HEK293 (cell line): ENCODE measurements at regions not wholly inside any gene's neighbourhood (a gene's known extent, or its start where the extent isn't known, plus 50 kb on each side); places are given as distances from the start of the nearest gene placed in this dataset.

Experiments
- CTCF ChIA-PET: fragments of 350-600 bp; formaldehyde crosslinking; extraction: SDS; loops from one replicate; lab custom pipeline; 2021; ENCODE audit warnings: antibody characterized with exemption; lab: Yijun Ruan, JAX
- POLR2A ChIA-PET: fragments of 300-600 bp; formaldehyde crosslinking; extraction: SDS; loops from one replicate; lab custom pipeline; 2020; ENCODE audit warnings: antibody characterized with exemption, inconsistent platforms; lab: Yijun Ruan, JAX
- H3K27ac ChIP-seq: fragments of 200-500 bp; sonication (Bioruptor generic); 2 replicates; pipeline ENCODE4 v1.5.1; 2014; ENCODE audit warnings: low read depth, low read length, control low read depth, inconsistent platforms; ENCODE audit errors: extremely low read depth
- H3K36me3 ChIP-seq, 2 experiments: fragments of 200-500 bp in 1 of 2; sonication (Bioruptor generic) in 1 of 2; 1 replicate in 1 of 2; 2 replicates in 1 of 2; pipeline ENCODE4 v1.5.1; 2014 to 2017; ENCODE audit warnings: inconsistent platforms in 2 of 2, low read length in 2 of 2; ENCODE audit not compliant: control insufficient read depth in 2 of 2, insufficient read depth in 1 of 2
- H3K4me1 ChIP-seq: fragments of 200-500 bp; sonication (Bioruptor generic); 2 replicates; pipeline ENCODE4 v1.5.1; 2014; ENCODE audit warnings: mild to moderate bottlenecking, low read length, inconsistent platforms; ENCODE audit not compliant: control insufficient read depth, insufficient read depth
- H3K4me3 ChIP-seq: 2 replicates; pipeline ENCODE4 v1.5.1; 2011; ENCODE audit warnings: low read depth, mild to moderate bottlenecking, control low read depth, low read length, moderate library complexity
- H3K9me3 ChIP-seq: fragments of 200-500 bp; sonication (Bioruptor generic); 2 replicates; pipeline ENCODE4 v1.5.1; 2014; ENCODE audit warnings: low read depth, low read length, inconsistent platforms; ENCODE audit not compliant: control insufficient read depth, insufficient read depth
- SCRT2 ChIP-seq: fragments of 450-650 bp; formaldehyde crosslinking; IDR thresholded peaks from 2 replicates; pipeline ENCODE4 v1.5.1; 2016; ENCODE audit warnings: missing biosample characterization, missing genetic modification characterization
- SP2 ChIP-seq: fragments of 450-650 bp; formaldehyde crosslinking; IDR thresholded peaks from 2 replicates; pipeline ENCODE4 v1.5.1; 2016; ENCODE audit warnings: missing biosample characterization, missing genetic modification characterization
- ZNF274 ChIP-seq, 2 experiments: fragments of 200-500 bp in 1 of 2; fragments of 450-650 bp in 1 of 2; sonication (Bioruptor generic) in 1 of 2; formaldehyde crosslinking in 1 of 2; IDR thresholded peaks; 2 replicates each; pipeline versions ENCODE4 v1.5.1 to v1.6.1; 2014 to 2016; ENCODE audit warnings: borderline replicate concordance in 1 of 2, inconsistent platforms in 1 of 2, low read length in 1 of 2, missing biosample characterization in 1 of 2, missing genetic modification characterization in 1 of 2
- ZNF302 ChIP-seq: fragments of 450-650 bp; formaldehyde crosslinking; IDR thresholded peaks from 2 replicates; pipeline ENCODE4 v1.5.1; 2016; ENCODE audit warnings: missing biosample characterization, missing genetic modification characterization, low read depth
- ZNF324 ChIP-seq: fragments of 450-650 bp; formaldehyde crosslinking; IDR thresholded peaks from 2 replicates; pipeline ENCODE4 v1.5.1; 2016; ENCODE audit warnings: missing biosample characterization, missing genetic modification characterization
- ZNF529 ChIP-seq: fragments of 450-650 bp; formaldehyde crosslinking; IDR thresholded peaks from 2 replicates; pipeline ENCODE4 v1.5.1; 2017; ENCODE audit warnings: missing genetic modification characterization, missing biosample characterization; ENCODE audit not compliant: insufficient replicate concordance
- ZNF530 ChIP-seq: fragments of 450-650 bp; formaldehyde crosslinking; IDR thresholded peaks from 2 replicates; pipeline ENCODE4 v1.5.1; 2016; ENCODE audit warnings: low read depth, missing biosample characterization, missing genetic modification characterization
- ZNF560 ChIP-seq: fragments of 450-650 bp; formaldehyde crosslinking; IDR thresholded peaks from 2 replicates; pipeline ENCODE4 v1.5.1; 2017; ENCODE audit warnings: missing biosample characterization, missing genetic modification characterization, borderline replicate concordance
- TF ChIP-seq, protein P1 (sequence below): fragments of 450-650 bp; formaldehyde crosslinking; IDR thresholded peaks from 2 replicates; pipeline ENCODE4 v1.5.1; 2016; ENCODE audit warnings: missing biosample characterization, missing genetic modification characterization
- TF ChIP-seq, protein P2 (sequence below): fragments of 450-650 bp; formaldehyde crosslinking; IDR thresholded peaks from 2 replicates; pipeline ENCODE4 v1.5.1; 2016; ENCODE audit warnings: missing biosample characterization, missing genetic modification characterization
- TF ChIP-seq, protein P3 (sequence below): fragments of 450-650 bp; formaldehyde crosslinking; IDR thresholded peaks from 2 replicates; pipeline ENCODE4 v1.5.1; 2016; ENCODE audit warnings: missing biosample characterization, missing genetic modification characterization

DNA sequence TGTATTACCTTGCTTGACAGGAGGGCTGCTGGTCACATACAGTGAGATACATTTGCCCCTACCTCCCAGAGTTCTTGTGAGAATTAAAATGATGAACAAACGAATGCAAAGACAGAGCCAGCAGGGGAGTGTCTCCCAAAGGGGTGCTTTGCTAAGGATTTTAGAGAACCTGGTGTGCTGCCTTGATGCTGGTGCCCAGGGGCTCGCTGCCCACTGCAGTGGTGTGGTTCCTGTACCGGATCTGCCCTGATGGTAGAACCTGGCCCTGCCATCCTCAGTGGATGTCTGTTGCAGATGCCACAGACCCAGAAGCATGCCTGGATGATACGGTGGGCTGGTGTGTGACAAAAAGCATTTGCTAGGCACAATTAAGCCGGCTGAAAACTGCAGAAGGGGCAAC lies 414.8 kb upstream of the HS6ST1 start:
- H3K4me3 ChIP-seq = no peak overlapping the region
- H3K9me3 ChIP-seq = no peaks in the 10 kb centered on the region
- H3K27ac ChIP-seq = no peak overlapping the region
- H3K4me1 ChIP-seq = no peaks in the 10 kb centered on the region
- no peak for TF ChIP-seq ZNF560 (tag by site-specific recombination)
- CTCF ChIA-PET = no interaction called here
- POLR2A ChIA-PET = no interaction called here
- no peaks in the 10 kb centered on the region for H3K36me3 ChIP-seq

DNA sequence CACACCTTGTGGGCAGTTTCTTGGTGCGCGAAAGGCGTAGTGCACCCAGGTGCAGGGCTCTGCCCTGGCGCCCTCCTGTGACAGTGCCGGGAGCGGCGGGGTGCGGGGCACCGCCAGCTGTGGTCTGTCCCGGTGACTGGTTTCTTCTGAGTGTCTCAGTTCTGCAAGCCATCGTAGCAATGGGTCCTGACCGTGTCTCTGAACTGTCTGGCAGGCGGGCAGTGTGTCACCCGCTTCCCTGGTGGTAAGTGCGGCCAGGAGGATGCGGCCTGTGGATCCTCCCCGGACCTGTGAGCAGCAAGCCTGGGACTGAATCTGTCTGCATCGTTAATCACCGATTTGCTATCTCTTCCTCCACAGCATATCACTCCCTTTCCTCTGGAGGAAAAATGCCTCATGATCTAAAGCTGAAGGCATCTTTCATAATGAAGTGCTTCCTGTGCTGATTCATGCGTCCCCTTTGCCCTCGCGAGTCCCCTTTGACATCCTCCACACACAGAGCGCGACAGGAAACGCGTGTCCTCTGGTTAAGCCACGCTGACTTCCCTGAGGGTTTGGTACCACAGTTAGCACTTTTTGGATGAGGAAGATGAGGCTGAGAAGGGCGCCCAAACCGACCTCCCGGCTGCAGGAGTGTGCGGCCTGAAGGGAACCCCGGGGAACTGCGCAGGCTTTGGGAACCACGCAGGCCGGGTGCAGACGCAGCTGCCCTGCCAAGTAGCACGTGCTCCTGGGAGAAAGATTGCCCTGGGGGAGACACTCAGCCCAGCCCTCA lies 416.0 kb upstream of the HS6ST1 start:
- CTCF ChIA-PET = no interaction called here
- no peak overlapping the region for H3K27ac ChIP-seq
- H3K36me3 ChIP-seq = no peaks in the 10 kb centered on the region
- no peaks in the 10 kb centered on the region for H3K9me3 ChIP-seq
- H3K4me3 ChIP-seq = no peak overlapping the region
- TF ChIP-seq ZNF302 (tag by site-specific recombination) (no peak), ZNF529 (tag by site-specific recombination) (no peak), SCRT2 (tag by site-specific recombination) (no peak), ZNF274 (IDR thresholded peaks at IDR 0.05; ENCODE audit: low read length) (no peak), ZNF274 (tag by site-specific recombination; IDR thresholded peaks at IDR 0.05; ENCODE audit: borderline replicate concordance) (no peak)
- TF ChIP-seq, protein P1, sequence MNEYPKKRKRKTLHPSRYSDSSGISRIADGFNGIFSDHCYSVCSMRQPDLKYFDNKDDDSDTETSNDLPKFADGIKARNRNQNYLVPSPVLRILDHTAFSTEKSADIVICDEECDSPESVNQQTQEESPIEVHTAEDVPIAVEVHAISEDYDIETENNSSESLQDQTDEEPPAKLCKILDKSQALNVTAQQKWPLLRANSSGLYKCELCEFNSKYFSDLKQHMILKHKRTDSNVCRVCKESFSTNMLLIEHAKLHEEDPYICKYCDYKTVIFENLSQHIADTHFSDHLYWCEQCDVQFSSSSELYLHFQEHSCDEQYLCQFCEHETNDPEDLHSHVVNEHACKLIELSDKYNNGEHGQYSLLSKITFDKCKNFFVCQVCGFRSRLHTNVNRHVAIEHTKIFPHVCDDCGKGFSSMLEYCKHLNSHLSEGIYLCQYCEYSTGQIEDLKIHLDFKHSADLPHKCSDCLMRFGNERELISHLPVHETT = no peak
- TF ChIP-seq, all 188 proteins: peak for 0
- POLR2A ChIA-PET = no interaction called here
- H3K4me1 ChIP-seq = no peaks in the 10 kb centered on the region

DNA sequence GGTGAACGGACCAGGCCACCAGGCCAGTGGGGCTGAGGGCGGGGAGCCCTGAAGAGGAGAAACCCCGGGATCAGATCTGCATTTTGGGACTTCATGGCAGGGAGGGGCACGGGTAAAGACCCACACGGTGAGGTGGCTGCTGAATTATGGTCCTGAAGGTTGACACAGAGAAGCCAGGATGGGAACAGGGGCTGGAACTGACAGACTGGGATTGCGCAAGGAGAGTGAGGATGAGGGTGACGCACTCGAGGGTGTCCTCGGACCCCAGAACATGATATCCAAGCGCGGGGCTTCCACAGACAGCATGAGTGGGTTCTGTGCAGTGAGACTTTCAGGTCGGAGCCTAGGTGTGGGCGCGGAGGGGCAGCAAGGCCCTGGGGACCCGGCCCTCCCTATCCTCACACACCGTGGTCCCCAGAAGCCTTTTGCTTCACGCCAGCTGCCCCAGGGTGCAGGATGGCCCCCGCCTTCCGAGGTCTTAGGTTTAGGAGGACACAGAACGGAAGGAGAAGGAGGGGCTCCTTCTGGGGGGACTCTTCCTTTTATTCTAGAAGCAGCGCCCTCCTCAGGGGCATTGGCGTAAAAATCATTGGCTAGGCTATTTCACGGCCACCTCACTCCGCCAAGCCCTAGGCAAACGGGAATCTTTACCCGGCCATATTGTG lies 416.8 kb upstream of the HS6ST1 start:
- Histone ChIP-seq H3K9me3 (no peaks in the 10 kb centered on the region), H3K4me1 (no peaks in the 10 kb centered on the region), H3K27ac (no peak overlapping the region), H3K36me3 (no peaks in the 10 kb centered on the region), H3K4me3 (no peak overlapping the region)
- ChIA-PET CTCF (interaction anchor here (0.7 to 1.6 kb wide), 4 partner anchors 10 to 488 kb away, joined by 5 to 8 read pairs (median 7); no protein-coding TSS in a partner anchor), POLR2A (no interaction called here)
- no peak for TF ChIP-seq ZNF530 (tag by site-specific recombination)
- TF ChIP-seq, protein P2, sequence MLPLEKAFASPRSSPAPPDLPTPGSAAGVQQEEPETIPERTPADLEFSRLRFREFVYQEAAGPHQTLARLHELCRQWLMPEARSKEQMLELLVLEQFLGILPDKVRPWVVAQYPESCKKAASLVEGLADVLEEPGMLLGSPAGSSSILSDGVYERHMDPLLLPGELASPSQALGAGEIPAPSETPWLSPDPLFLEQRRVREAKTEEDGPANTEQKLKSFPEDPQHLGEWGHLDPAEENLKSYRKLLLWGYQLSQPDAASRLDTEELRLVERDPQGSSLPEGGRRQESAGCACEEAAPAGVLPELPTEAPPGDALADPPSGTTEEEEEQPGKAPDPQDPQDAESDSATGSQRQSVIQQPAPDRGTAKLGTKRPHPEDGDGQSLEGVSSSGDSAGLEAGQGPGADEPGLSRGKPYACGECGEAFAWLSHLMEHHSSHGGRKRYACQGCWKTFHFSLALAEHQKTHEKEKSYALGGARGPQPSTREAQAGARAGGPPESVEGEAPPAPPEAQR (tag by site-specific recombination) = no peak
- TF ChIP-seq ZNF324 (tag by site-specific recombination) = no peak
- TF ChIP-seq, protein P3, sequence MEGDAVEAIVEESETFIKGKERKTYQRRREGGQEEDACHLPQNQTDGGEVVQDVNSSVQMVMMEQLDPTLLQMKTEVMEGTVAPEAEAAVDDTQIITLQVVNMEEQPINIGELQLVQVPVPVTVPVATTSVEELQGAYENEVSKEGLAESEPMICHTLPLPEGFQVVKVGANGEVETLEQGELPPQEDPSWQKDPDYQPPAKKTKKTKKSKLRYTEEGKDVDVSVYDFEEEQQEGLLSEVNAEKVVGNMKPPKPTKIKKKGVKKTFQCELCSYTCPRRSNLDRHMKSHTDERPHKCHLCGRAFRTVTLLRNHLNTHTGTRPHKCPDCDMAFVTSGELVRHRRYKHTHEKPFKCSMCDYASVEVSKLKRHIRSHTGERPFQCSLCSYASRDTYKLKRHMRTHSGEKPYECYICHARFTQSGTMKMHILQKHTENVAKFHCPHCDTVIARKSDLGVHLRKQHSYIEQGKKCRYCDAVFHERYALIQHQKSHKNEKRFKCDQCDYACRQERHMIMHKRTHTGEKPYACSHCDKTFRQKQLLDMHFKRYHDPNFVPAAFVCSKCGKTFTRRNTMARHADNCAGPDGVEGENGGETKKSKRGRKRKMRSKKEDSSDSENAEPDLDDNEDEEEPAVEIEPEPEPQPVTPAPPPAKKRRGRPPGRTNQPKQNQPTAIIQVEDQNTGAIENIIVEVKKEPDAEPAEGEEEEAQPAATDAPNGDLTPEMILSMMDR = no peak
- TF ChIP-seq SP2 (tag by site-specific recombination) = no peak
